IMR-90 (cell line): ENCODE measurements at regions not wholly inside any gene's neighbourhood (a gene's known extent, or its start where the extent isn't known, plus 50 kb on each side); places are given as distances from the start of the nearest gene placed in this dataset.
A peak's percentile ranks its signal among the peaks of the same experiment; 100 is the strongest.

Experiments used
- ATAC-seq: fragments of 200-7000 bp; cut with Tn5 transposase; 2 replicates; pipeline ENCODE4 v1.9.1; 2020; ENCODE audit warnings: low read depth, mild to moderate bottlenecking, moderate library complexity
- BruUV-seq: library from RNA; stranded (reverse); fragments of 400-500 nt; replicated peaks from 2 replicates; lab custom pipeline; 2021; lab: Mats Ljungman, UMichigan
- CTCF ChIA-PET: fragments of 300-600 bp; formaldehyde crosslinking; extraction: SDS; loops from one replicate; lab custom pipeline; 2021; ENCODE audit warnings: antibody characterized with exemption; lab: Yijun Ruan, JAX
- POLR2A ChIA-PET: fragments of 300-600 bp; sonication (Branson Sonifier 250); formaldehyde crosslinking; loops from one replicate; lab custom pipeline; 2022; ENCODE audit warnings: antibody characterized with exemption; ENCODE audit not compliant: unreplicated experiment; lab: Charles Lee
- DNase-seq: peaks from one replicate; pipeline ENCODE4 v3.0.0; 2013
- H2AFZ ChIP-seq: replicated peaks from 2 replicates; pipeline ENCODE3; 2013; ENCODE audit warnings: low read length, mild to moderate bottlenecking; ENCODE audit not compliant: poor library complexity
- H2AK5ac ChIP-seq: 2 replicates; pipeline ENCODE4 v1.6.1; 2013; ENCODE audit warnings: low read depth, low read length, inconsistent platforms
- H2AK9ac ChIP-seq: replicated peaks from 2 replicates; pipeline ENCODE3; 2013; ENCODE audit warnings: mild to moderate bottlenecking, low read depth, low read length, moderate library complexity; ENCODE audit not compliant: poor library complexity
- H2BK120ac ChIP-seq: 2 replicates; pipeline ENCODE4 v1.6.1; 2013; ENCODE audit warnings: low read depth, low read length, inconsistent platforms
- H2BK15ac ChIP-seq: 3 replicates; pipeline ENCODE4 v1.6.1; 2013; ENCODE audit warnings: low read depth, low read length, inconsistent platforms
- H2BK20ac ChIP-seq: 2 replicates; pipeline ENCODE4 v1.6.1; 2013; ENCODE audit warnings: low read depth, mild to moderate bottlenecking, inconsistent platforms, low read length, moderate library complexity
- H2BK5ac ChIP-seq: 2 replicates; pipeline ENCODE4 v1.6.1; 2013; ENCODE audit warnings: mild to moderate bottlenecking, low read depth, low read length, inconsistent platforms; ENCODE audit not compliant: poor library complexity, severe bottlenecking
- H3K14ac ChIP-seq: replicated peaks from 2 replicates; pipeline ENCODE4 v1.6.1; 2013; ENCODE audit warnings: low read depth, low read length, inconsistent platforms
- H3K18ac ChIP-seq: 2 replicates; pipeline ENCODE4 v1.6.1; 2013; ENCODE audit warnings: low read depth, low read length, control low read depth
- H3K23ac ChIP-seq: 2 replicates; pipeline ENCODE4 v1.6.1; 2013; ENCODE audit warnings: low read depth, low read length, inconsistent platforms
- H3K27ac ChIP-seq: 2 replicates; pipeline ENCODE4 v1.5.1; 2013; ENCODE audit warnings: mild to moderate bottlenecking, control low read depth, low read length; ENCODE audit not compliant: insufficient read depth
- H3K27me3 ChIP-seq: 2 replicates; pipeline ENCODE4 v1.6.1; 2013; ENCODE audit warnings: low read length; ENCODE audit not compliant: control insufficient read depth, insufficient read depth
- H3K36me3 ChIP-seq: 2 replicates; pipeline ENCODE4 v1.6.1; 2013; ENCODE audit warnings: low read length, mixed read lengths; ENCODE audit not compliant: control insufficient read depth, insufficient read depth
- H3K4ac ChIP-seq: 2 replicates; pipeline ENCODE4 v1.6.1; 2013; ENCODE audit warnings: low read depth, low read length, inconsistent platforms
- H3K4me1 ChIP-seq: 2 replicates; pipeline ENCODE4 v1.6.1; 2013; ENCODE audit warnings: low read length, mixed read lengths; ENCODE audit not compliant: control insufficient read depth, insufficient read depth
- H3K4me2 ChIP-seq: 2 replicates; pipeline ENCODE4 v1.6.1; 2013; ENCODE audit warnings: low read depth, mild to moderate bottlenecking, control low read depth, low read length, moderate library complexity
- H3K4me3 ChIP-seq: 2 replicates; pipeline ENCODE4 v1.5.1; 2013; ENCODE audit warnings: low read depth, mild to moderate bottlenecking, control low read depth, low read length, moderate library complexity; ENCODE audit not compliant: insufficient read depth
- H3K56ac ChIP-seq: 2 replicates; pipeline ENCODE4 v1.6.1; 2013; ENCODE audit warnings: low read length, inconsistent platforms; ENCODE audit not compliant: insufficient read depth; ENCODE audit errors: extremely low read depth
- H3K79me1 ChIP-seq, 2 experiments: 2 replicates each; pipeline ENCODE4 v1.6.1; 2013; ENCODE audit warnings: low read length in 2 of 2, inconsistent platforms in 1 of 2, low read depth in 1 of 2
- H3K9ac ChIP-seq: 2 replicates; pipeline ENCODE4 v1.6.1; 2013; ENCODE audit warnings: low read depth, low read length, control low read depth
- H3K9me1 ChIP-seq: 2 replicates; pipeline ENCODE4 v1.6.1; 2013; ENCODE audit warnings: low read length, inconsistent platforms; ENCODE audit not compliant: insufficient read depth
- H3K9me3 ChIP-seq: 2 replicates; pipeline ENCODE4 v1.6.1; 2013; ENCODE audit warnings: low read length; ENCODE audit not compliant: control insufficient read depth, insufficient read depth
- H4K20me1 ChIP-seq: 2 replicates; pipeline ENCODE4 v1.6.1; 2013; ENCODE audit warnings: low read length, inconsistent platforms; ENCODE audit not compliant: insufficient read depth
- H4K5ac ChIP-seq: 2 replicates; pipeline ENCODE4 v1.6.1; 2013; ENCODE audit warnings: mild to moderate bottlenecking, low read depth, low read length, control low read depth
- H4K8ac ChIP-seq, 2 experiments: 2 replicates each; pipeline ENCODE4 v1.6.1; 2013; ENCODE audit warnings: low read depth in 2 of 2, low read length in 2 of 2, control low read depth in 1 of 2, inconsistent platforms in 1 of 2
- H4K91ac ChIP-seq: 2 replicates; pipeline ENCODE4 v1.6.1; 2013; ENCODE audit warnings: low read depth, low read length, inconsistent platforms; ENCODE audit not compliant: insufficient read depth
- CHD1 ChIP-seq: IDR thresholded peaks from 2 replicates; pipeline ENCODE4 v1.6.1; 2012; ENCODE audit warnings: low read depth, low read length, improper control_type of control experiment
- CTCF ChIP-seq: conservative IDR thresholded peaks from 2 replicates; pipeline ENCODE4 v1.5.1; 2012; ENCODE audit warnings: mild to moderate bottlenecking, low read depth, low read length, improper control_type of control experiment
- FOS ChIP-seq: fragments of 150-350 bp; IDR thresholded peaks from 2 replicates; pipeline ENCODE4 v1.6.1; 2016; ENCODE audit warnings: low read depth, low read length
- MAFK ChIP-seq: IDR thresholded peaks from 2 replicates; pipeline ENCODE4 v1.6.1; 2012; ENCODE audit warnings: low read depth, low read length, improper control_type of control experiment
- SMC3 ChIP-seq: fragments of 150-350 bp; IDR thresholded peaks from 2 replicates; pipeline ENCODE4 v1.6.1; 2016; ENCODE audit warnings: low read depth, mild to moderate bottlenecking, antibody characterized with exemption, low read length, moderate library complexity
- WGBS, 2 experiments: methylation state at CpG; one replicate each; pipeline versions ENCODE4 v1.1.5 to v1.1.7; 2013; ENCODE audit warnings: missing lambda C conversion rate in 2 of 2; ENCODE audit not compliant: insufficient read length in 1 of 2; ENCODE audit errors: extremely low coverage in 2 of 2; 5-methylcytosine and 5-hydroxymethylcytosine counted together
- dilution Hi-C: fragments of 300-500 bp; cut with HindIII; formaldehyde crosslinking; loops from one replicate; pipeline ENCODE4 v1.14.3; 2018; ENCODE audit warnings: low sequenced_read_pairs; ENCODE audit not compliant: unreplicated experiment
- in situ Hi-C: fragments of 300-500 bp; cut with MboI; formaldehyde crosslinking; loops from 3 replicates; pipeline ENCODE4 v1.14.3; 2019; ENCODE audit warnings: low sequenced_read_pairs, inconsistent platforms, mixed read lengths
- intact Hi-C: fragments of 100-400 bp; cut with micrococcal nuclease; formaldehyde crosslinking; loops from 2 replicates; pipeline ENCODE4 v1.10.0; 2022

- Histone ChIP-seq H2AK9ac (peak overlapping the region; percentile 52), H3K14ac (no peak overlapping the region), H2BK5ac (no peak overlapping the region), H4K8ac (no peak overlapping the region), H4K5ac (no peak overlapping the region), H4K91ac (no peak overlapping the region), H3K4ac (no peak overlapping the region), H2AK5ac (no peak overlapping the region), H3K9me3 (no peaks in the 10 kb centered on the region), H2BK15ac (no peak overlapping the region), H3K9me1 (0 out of 2 replicates have a peak, but pooled peaks cover 2% of the 10 kb centered on the region), H3K23ac (no peak overlapping the region), H3K9ac (no peak overlapping the region), H2AFZ (no peak overlapping the region), H3K56ac (no peak overlapping the region), H3K27ac (no peak overlapping the region), H3K4me1 (peaks cover 1% of the 10 kb centered on the region; the same call in 1 of the 2 replicates), H3K36me3 (no peaks in the 10 kb centered on the region), H3K4me3 (no peak overlapping the region), H2BK120ac (no peak overlapping the region), H4K20me1 (no peaks in the 10 kb centered on the region), H3K4me2 (no peak overlapping the region), H3K18ac (no peak overlapping the region), H2BK20ac (no peak overlapping the region), H3K79me1 (no peaks in the 10 kb centered on the region), H3K27me3 (no peaks in the 10 kb centered on the region)
- ChIA-PET CTCF (no interaction called here), POLR2A (no interaction called here)
- ATAC-seq (no peak), DNase-seq (no peak)
- no peak for TF ChIP-seq MAFK
- TF ChIP-seq CTCF, result no peak
- TF ChIP-seq CHD1, result no peak
- TF ChIP-seq FOS, result no peak
- TF ChIP-seq SMC3, result no peak
- in situ Hi-C loops (no loop called here), dilution Hi-C loops (no loop called here), intact Hi-C loops (no loop called here)
- BruUV-seq, result no TSS peak
- WGBS, 2 experiments, result 78% methylated on average over 4 of the region's 11 CpGs; no CpG with 5 or more reads in 1 of the 2 experiments
Measured at GRCh38 chr2:230658877-230659652, 53.6 kb upstream of the CAB39 start.
